GM19240 (cell line): ENCODE measurements at regions not wholly inside any gene's neighbourhood (a gene's known extent, or its start where the extent isn't known, plus 50 kb on each side); places are given as distances from the start of the nearest gene placed in this dataset.

Experiments used
- DNase-seq: peaks from one replicate; pipeline ENCODE4 v3.0.0; 2011; ENCODE audit warnings: low spot score; ENCODE audit not compliant: insufficient read length

DNA sequence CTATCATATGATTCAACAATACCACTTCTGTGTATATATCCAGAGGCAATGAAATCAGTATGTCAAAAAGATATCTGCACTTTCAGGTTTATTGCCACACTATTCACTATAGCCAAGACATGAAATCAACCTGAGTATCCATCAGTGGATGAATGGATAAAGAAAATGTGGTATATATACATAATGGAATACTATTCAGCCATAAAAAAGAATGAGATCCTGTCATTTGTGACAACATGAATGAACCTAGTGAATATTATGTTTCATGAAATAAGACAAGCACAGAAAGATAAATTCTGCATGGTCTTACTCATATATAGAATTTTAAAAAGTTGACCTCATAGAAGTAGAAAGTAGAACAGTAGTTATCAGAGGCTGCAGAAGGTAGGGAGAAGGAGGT is 281.1 kb downstream of the BAMBI start:
- DNase-seq, result no peak

DNA sequence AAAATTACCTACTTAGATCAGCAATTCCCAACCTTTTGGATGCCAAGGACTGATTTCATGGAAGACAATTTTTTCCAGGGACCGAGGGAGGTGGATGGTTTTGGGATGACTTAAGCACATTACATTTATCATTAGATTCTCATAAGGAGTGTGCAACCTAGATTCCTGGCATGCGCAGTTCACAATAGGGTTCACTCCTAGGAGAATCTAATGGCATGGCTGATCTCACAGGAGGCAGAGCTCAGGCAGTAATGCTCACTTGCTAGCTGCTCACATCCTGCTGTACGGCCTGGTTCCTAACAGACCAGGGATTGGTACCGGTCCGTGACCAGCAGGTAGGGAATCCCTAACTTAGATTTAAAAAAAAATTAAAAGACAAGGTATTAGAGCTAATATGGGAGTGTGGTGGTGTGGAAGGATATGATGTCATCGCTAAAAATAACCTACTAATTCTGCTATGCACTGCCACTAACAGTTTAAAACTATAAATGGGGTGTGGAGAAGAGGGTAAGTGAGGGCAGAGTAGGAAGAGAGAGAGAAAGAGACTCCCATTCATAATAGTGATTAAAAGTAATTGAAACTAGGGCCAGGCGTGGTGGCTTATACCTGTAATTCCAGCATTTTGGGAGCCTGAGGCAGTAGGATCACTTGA is 282.7 kb downstream of the BAMBI start:
- DNase-seq, result no peak

DNA sequence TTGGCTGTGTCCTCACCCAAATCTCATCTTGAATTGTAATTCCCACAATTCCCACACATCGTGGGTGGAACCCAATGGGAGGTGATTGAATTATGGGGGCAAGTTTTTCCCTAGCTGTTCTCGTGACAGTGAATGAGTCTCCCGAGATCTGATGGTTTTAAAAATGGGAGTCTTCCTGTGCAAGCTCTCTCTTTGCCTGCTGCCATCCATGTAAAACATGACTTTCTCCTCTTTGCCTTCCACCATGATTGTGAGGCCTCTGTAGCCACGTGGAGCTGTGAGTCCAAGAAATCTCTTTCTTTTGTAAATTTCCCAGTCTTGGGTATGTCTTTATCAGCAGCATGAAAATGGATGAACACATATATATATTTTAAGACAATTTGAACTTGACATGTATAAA is 285.4 kb downstream of the BAMBI start:
- no peak for DNase-seq

DNA sequence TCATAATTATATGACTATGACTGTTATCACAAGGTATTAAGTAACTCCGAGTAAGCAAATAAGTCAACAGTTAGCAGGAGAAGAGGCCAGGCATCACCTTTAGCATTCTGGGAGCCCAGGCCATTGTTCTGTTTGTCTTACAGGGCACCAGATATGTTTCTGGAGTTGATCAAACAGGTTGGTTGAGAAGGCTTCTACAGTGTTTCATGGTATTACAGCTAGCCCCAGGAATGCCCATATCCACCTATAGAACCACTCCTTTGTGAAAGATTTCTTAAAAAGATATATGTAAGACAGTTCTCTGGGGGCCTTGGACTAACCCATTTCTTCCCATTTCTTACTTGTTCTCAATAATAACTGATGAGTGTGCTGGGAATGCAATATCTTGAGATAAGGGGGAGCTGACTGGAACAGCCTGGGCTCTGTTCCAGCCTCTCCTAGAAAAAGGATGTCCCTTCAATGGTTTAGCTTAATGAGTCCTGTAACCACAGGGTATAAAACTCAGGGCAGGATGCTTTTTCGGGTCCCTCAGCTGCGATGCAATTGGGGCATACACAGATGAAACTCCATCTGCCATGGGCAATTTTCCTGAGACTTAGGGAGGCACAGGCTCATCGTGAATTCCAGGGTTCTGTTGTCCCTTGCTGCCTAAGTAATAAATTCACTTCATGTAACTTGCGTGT is 286.4 kb downstream of the BAMBI start:
- DNase-seq, result no peak

DNA sequence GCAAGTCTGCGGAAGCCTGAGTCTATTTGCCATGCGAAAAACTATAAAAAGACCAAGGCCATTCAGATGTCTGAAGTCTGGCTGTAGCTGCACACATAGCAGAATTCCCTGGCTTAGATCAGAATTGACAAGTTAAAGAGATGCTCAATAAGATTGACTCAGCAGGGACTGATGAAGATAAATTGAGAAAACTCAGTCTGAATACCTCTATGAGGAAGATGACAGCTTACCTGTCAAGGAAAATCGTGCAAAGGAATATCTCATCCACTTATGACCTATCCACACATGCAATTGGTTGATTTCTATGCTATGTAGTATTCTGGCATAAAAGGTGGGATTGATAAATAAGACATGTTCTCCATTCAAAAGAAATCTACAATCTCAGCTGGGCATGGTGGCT is 288.6 kb downstream of the BAMBI start:
- DNase-seq, result no peak

DNA sequence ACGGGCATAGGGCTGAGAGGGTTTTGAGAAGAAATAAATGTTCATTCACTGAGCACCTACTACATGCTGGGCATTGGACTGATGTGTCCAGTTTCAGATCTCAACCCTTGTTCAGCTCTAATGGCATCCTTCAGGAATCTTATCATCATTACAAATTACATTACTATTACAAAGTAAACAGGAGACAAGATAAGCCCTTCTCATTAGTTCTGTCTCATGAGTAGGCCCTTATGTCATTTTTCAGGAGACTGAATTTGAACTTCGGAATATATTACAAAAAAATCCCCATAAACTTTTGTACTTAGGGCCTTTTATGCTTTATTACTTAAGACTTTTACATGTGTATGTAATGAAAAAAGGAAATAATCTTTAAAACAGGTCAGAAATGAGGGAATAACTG is 289.7 kb downstream of the BAMBI start:
- DNase-seq, result no peak

DNA sequence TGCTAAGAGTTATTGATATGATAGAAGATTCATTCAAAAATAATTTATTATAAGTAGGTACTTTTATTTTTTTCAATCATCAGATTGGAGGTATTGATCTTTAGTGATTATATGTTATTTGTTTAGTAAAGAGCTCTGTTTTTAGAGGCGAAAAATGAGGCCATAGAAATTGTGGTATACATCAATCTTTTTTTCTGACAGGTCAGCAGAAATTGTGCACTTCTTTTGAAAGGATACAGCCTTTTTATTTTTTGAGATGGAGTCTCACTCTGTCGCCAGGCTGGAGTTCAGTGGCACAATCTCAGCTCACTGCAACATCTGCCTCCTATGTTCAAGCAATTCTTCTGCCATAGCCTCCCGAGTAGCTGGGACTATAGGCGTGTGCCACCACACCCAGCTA is 292.1 kb downstream of the BAMBI start:
- no peak for DNase-seq

DNA sequence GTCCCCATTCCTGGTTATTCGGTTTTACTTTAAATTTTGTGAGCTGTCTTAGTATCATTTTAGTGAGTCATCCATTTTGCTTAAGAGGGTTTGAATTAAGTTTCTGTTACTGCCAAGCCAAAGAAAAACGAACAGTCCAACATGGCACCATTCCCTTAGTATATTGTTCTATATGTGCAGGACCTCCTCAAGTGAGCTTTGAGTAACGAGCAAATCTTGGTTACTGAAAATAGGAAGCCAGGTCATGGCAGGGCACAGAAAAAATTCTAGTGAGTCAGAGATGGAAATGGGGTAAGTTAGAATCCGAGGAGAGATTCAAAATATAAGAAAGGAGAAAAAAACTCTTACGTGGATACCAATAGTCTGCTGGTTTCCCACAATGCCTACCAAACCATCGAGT is 292.9 kb downstream of the BAMBI start:
- no peak for DNase-seq

DNA sequence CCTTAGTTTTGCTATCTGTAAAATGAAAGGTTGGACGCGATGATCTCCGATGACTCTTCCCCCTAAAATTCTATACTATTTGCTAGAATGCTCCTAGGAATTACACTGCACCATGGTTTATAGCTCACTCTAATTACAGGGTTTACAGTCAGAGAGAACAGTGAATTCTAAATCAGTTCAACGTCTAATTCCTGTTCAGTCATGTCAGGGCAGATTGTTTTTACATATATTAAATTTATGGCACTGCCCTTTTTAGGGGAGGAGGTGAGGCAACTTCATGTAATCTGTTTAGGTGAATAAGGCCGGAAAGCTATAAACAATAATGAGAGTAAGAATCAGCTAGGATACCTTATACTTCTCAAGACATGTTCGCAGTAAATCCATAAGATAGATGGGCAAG is 293.9 kb downstream of the BAMBI start:
- DNase-seq, result no peak

DNA sequence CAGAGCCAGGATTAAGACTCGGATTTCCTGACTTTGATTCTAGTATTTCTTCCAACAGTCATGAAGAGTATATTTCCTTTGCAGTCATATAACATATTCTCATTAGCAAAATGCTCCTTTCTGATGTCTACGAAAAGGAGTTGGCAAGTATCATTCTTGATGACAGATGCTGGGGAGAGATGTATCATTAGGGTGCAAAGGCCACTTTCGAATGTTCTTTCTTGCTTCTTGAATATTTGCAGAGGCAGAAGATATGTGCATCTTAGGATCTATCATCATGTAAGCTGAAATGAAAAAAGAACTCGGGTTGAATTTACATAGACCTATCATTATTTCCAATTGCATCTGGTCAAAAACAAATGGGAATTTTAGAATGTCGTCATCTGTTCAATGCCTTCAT is 294.4 kb downstream of the BAMBI start:
- DNase-seq, result no peak

DNA sequence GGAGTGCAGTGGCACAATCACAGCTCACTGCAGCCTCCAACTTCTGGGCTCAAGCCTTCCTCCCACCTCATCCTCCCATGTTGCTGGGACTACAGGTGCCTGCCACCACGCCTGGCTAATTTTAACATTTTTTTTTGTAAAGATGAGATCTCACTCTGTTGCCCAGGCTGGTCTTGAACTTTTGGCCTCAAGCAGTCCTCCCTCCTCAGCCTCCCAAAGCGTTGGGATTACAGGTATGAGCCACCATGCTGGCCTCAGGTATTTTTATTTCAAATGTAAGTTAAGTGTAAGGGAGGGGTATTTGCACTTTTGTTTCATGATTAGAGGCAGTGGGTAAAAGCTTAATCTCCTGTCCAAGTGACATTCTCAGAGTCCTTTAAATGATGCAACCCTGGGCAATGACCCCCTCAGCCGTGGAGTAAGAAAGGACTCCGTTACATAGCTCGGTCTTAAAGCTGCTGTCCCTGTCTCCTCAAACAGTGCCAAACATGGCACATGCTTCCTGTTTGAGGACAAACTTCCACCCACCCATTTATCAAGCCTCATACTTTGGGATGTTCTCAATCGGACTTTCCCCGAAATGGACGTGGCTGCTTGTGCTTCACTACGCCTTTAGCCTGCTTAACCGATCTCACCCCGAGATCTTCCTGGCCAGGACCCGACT is 296.1 kb downstream of the BAMBI start:
- no peak for DNase-seq

DNA sequence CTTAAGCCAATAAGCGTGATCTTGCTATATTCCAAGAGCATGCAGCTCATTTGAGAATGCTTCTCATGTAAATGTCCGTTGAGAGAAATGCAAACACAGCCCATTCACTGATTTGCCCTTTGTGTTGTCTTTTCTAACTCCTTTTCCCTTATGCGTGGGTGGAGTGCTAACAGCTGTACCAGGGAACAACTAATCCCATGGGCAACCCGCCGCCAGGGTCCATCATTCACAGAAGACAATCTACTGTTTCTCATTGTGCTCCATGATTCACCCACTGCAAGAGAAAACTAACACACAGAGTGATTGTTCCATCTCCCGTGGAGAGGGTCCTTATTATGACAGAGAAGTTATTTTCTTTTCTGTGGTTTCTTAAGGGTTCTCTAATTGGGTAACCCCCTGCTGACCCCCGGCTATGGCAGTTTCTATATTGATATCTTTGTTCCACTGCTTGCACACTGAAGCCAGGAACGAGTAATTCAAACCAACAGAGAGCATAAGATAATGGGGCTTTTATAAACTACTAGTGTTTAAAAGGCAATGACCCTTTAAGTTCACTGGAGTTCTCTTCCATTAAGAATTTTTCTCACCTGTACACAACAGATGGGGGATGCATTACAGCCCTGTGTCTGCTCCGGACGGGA is 298.7 kb downstream of the BAMBI start:
- DNase-seq, result no peak

DNA sequence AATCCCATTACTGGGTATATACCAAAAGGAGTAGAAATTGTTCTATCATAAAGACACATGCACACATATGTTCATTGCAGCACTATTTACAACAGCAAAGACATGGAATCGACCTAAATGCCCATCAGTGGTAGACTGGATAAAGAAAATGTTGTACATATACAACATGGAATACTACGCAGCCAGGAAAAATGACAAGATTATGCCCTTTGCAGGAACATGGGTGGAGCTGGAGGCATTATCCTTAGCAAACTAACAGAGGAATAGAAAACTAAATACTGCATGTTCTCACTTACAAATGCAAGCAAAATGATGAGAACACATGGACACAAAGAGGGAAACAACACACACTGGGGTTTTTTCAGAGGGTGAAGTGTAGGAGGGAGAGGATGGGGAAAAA is 300.2 kb downstream of the BAMBI start:
- DNase-seq, result no peak

DNA sequence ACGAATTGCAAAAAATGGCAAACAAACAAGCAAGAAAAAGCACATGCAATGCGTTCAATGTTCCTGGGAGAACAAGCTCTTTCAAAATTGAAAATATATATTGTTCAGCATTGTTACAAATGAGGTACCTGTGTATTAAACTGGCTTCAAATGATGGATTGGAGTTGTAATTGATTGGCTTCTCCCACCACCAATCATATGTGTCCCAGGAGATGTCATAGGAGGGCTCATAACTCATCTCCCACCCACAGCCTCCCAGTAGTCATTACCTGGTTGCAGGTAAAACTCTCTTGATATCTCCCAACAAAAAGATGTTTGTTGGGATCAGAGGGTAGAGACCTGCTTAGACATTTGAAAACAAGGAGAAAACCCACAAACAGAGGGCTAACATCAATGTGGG is 302.9 kb downstream of the BAMBI start:
- no peak for DNase-seq

DNA sequence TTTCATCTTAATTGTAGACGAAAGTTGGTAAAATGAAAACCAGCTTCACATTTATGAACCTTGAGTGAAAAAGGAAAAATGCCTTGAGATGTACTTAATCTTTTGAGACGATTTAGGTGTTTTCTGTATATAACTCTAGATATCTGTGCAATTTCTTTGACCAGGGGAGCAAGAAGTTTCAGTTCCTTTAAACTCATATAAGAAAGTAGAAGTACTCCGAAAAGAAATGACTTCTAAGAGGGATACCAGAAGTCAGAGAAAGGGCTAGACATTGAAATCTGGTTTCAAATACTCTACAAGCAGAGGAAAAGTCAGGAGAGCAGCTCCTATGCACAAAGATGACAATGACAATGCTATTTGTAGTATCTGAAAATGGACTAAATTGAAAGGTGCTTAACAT is 303.7 kb downstream of the BAMBI start:
- no peak for DNase-seq

DNA sequence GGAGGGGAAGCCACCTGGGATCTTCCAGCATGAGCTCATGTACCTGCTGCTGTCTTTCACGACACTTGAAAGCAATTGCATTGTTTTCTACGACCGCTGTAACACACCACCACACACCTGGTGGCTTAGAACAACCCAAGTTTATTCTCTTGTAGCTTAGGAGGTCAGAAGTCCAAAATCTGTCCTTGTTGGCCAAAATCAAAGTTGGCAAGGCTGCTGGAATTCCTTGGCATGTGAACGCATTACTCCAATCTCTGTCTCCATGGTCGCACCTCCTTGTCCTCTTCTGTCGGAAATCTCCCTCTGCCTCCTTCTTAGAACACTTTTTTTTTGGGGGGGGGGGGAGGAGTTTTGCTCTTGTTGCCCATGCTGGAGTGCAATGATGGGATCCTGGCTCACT is 305.7 kb downstream of the BAMBI start:
- DNase-seq, result no peak

DNA sequence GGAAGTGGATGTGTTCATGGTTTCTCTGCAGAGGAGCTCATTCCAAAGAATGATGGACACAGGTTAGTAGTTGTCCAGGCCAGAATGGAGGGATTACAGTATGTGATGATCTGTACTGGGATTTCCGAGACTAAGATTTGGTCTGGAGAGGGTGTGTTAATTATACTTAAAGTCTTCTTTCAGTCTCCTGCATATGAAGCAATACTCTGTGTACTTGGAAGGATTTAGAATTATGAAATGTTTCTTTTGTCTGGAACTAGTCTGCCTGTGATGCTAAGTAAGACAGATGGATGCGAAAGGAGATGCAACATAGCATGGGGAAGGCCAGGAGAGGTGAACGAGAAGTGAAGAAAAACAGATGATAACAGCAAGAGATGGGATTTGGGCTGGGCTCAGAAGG is 305.1 kb upstream of the LYZL1 start:
- no peak for DNase-seq

DNA sequence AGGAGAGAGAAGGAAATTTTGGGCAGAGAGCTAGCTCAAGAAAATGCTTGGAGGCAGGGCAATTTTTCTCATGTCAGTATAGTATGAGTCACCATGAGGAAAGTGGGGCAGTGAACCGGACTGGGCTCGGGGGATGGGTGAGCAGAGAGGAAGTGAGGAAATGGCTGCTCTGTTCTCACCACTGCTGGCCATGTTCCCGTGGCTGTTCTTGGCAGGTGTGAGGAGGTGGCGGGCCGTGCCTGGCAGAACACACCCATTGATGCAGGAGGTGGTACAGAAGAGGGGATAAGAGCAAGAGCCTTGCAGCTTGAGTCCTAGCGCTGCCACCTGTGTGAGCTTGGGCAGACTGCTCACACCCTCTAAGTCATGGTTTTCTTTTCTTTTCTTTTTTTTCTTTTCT is 304.4 kb upstream of the LYZL1 start:
- no peak for DNase-seq

DNA sequence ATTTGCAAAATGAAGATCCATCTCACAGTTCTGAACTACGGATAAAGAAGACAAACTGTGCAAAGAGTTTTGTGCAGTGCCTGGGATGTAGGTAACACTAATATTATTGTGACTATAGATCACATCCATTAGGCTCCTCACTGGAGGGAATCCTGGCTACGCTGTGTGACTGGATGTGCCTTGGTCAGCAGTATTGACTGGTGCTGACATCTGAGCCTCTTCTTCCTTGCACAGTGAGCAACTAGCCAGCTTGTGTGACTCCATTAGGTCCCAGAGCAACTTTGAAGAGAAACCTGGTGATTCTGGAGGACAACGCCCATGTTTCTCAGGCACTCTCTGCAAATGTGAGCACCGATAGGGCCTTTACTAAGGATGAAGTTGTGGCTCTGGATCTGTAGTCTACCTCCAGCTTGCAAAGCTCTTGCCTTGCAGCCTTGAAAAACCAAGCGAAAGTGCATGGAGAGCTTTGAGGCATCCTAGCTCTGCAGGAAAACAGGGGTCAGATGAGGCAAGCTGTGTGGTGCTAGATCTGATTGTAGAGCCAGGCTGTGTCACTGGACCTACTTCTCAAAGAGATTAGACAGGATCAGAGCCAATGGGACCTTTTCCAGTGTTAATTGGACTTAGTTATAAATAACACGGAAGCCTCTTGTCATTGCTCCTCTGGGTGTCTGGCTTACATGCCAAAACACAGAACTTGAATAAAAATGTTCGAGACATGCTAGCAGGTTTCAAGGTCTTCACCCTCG is 303.6 kb upstream of the LYZL1 start:
- no peak for DNase-seq

DNA sequence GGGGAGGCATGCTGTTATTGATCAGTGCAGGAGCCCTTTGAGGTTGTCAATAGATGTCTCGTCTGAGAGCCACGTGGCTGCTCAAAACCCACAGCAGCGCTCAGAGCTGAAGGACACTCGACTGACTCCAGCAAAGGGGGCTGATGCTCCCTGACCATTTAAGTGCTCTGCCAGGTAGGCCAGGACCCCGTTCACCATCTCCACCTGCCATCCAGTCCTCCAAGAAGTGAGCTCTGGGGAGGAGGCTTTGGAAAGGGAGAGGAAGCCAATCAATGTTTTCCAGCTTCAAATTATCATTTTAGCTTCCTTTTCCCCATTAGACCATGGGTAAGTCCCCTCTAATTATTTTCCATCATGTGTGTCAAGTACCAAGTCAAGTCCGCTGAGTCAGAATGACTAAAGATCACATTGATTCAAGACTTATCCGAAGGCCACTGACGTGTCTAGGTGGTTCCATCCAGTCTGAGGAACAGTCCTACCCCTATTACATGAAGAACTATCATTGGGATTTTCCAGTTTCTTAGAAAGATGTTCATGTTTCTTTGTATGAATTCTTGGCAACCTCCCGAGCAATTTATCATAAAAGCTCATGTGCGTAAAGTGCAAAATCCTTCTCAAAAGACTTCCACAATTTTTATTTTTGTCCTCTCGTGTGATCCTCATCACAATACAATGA is 302.6 kb upstream of the LYZL1 start:
- DNase-seq, result no peak

DNA sequence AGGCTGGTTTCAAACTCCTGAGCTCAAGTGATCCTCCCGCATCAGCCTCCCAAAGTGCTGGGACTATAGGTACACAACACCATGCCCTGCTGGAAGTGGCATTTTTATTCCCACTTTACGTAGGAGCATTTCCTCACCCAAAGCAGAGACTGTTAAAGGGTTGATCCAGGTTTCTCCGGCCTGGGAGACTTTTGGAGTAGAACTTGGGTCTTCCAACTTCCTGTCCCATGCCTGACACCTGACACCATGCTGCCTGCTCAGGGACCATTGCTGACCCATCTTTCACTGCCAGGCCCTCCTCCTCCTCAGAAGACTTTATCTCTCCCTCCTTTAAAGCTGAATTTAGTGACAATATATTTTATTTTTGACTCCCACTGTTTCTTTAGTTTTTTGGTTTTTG is 302.0 kb upstream of the LYZL1 start:
- DNase-seq, result no peak
